Tibial nerve (tissue), 3 donors: ENCODE measurements at regions not wholly inside any gene's neighbourhood (a gene's known extent, or its start where the extent isn't known, plus 50 kb on each side); places are given as distances from the start of the nearest gene placed in this dataset.

Experiments
- POLR2A ChIP-seq, 2 donors: fragments of 450-650 bp; IDR thresholded peaks; one replicate each; pipeline ENCODE4 v1.6.1; 2017; ENCODE audit warnings: antibody characterized with exemption in 2 of 2, mild to moderate bottlenecking in 2 of 2, moderate library complexity in 2 of 2
- TF ChIP-seq, protein P1 (sequence below), 5 experiments: fragments of 200-600 bp in 3 of 5; fragments of 450-650 bp in 2 of 5; sonication (generic) in 3 of 5; IDR thresholded peaks; one replicate each; pipeline ENCODE4 v1.5.1; 2016 to 2019; ENCODE audit warnings: antibody characterized with exemption in 5 of 5, mild to moderate bottlenecking in 3 of 5, moderate library complexity in 2 of 5

DNA sequence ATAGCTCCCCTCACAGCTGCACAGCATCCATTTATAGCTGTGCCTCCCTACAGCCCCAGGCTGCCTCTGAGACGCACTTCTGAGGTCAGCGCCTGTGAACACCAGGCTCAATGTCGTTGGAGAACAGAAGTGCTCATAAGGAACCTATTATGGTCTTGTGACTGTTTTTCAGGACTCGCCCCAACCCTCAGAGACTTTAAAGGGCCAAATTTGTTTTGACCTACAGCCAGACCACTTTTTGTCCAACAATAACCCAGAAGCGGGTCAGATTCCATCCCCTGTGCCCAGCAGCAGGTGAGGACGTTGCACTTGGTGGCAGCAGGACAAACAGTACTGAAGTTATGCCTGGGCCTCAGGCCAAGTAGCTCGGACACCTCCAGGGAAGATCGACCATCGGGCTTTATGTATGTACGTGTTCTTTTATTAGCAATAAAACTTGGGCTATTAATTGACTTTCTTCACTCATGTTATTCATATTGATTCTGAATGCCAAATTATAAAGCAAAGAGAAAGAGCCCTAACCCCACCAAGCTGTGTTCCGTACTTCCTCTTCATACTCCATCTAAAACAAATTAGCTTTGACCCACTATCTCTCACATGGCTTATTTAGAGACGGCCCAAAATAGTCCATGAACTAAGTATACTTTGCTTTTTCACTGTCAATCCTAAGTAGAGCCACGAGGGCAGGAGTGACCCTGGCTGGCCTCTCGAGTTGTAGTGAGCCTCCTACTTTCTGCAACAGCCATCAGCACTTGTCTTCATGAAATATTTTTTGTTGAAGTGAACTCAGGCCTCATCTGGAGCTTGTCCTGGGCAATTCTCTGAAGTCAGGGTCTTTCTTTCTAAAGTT is 92.3 kb upstream of the PAX6 start:
- TF ChIP-seq, protein P1, sequence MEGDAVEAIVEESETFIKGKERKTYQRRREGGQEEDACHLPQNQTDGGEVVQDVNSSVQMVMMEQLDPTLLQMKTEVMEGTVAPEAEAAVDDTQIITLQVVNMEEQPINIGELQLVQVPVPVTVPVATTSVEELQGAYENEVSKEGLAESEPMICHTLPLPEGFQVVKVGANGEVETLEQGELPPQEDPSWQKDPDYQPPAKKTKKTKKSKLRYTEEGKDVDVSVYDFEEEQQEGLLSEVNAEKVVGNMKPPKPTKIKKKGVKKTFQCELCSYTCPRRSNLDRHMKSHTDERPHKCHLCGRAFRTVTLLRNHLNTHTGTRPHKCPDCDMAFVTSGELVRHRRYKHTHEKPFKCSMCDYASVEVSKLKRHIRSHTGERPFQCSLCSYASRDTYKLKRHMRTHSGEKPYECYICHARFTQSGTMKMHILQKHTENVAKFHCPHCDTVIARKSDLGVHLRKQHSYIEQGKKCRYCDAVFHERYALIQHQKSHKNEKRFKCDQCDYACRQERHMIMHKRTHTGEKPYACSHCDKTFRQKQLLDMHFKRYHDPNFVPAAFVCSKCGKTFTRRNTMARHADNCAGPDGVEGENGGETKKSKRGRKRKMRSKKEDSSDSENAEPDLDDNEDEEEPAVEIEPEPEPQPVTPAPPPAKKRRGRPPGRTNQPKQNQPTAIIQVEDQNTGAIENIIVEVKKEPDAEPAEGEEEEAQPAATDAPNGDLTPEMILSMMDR (IDR thresholded peaks at IDR 0.05), result no peak
- TF ChIP-seq POLR2A (IDR thresholded peaks at IDR 0.05), result no peak
